ENCODE measurements at regions not wholly inside any gene's neighbourhood (a gene's known extent, or its start where the extent isn't known, plus 50 kb on each side); places are given as distances from the start of the nearest gene placed in this dataset.
A peak's percentile ranks its signal among the peaks of the same experiment; 100 is the strongest.

DNA sequence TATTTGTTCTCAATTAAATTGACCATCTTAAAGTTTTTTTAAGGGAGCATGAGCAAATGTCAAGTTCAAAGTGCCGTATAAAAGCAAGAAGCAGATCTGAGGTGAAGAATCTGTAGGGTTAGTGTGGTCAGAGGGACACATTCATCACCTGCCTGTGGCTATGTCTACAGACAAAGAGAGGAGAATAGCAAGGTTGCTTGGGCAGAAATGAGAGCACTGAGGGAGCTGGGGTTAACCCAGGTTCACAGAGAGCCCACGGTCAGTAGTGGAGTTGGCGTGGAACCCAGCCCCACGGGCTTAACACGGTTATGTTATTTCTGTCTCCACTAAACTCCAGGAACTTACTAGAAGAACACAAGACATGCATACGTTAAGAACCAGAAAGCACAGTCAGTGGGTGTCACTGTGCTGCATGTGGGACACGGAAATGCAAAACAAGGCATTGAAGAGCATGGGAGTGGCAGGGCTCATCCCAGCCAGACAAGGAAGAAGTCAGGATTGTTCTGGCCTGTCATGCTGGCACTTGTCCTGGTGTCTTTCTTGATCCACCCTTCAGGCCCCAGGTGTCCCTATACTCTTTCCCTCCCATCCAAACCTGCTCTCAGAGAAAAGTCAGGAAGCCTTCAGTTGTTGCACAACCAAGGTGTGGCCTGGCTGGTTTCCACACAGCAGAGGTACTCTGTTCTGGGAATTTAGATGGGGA lies 95.5 kb upstream of the IVNS1ABP start:
- H3K36me3 ChIP-seq, result no peaks in the 10 kb centered on the region
- H3K27ac ChIP-seq, result peak overlapping the region; percentile 33
- no peaks in the 10 kb centered on the region for H3K27me3 ChIP-seq
- no peak overlapping the region for H3K4me3 ChIP-seq (ENCODE audit: low read depth in 1 of 2, low read length in 1 of 2)
- TF ChIP-seq, protein P1, sequence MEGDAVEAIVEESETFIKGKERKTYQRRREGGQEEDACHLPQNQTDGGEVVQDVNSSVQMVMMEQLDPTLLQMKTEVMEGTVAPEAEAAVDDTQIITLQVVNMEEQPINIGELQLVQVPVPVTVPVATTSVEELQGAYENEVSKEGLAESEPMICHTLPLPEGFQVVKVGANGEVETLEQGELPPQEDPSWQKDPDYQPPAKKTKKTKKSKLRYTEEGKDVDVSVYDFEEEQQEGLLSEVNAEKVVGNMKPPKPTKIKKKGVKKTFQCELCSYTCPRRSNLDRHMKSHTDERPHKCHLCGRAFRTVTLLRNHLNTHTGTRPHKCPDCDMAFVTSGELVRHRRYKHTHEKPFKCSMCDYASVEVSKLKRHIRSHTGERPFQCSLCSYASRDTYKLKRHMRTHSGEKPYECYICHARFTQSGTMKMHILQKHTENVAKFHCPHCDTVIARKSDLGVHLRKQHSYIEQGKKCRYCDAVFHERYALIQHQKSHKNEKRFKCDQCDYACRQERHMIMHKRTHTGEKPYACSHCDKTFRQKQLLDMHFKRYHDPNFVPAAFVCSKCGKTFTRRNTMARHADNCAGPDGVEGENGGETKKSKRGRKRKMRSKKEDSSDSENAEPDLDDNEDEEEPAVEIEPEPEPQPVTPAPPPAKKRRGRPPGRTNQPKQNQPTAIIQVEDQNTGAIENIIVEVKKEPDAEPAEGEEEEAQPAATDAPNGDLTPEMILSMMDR (IDR thresholded peaks at IDR 0.05), result no peak
- peaks cover 53 to 60% of the 10 kb centered on the region in 2 experiments for H3K4me1 ChIP-seq (ENCODE audit: control insufficient read depth in 1 of 2, insufficient read depth in 1 of 2, low read depth in 1 of 2, low read length in 1 of 2)
- H3K9me3 ChIP-seq, result no peaks in the 10 kb centered on the region

- H3K27ac ChIP-seq, result peak overlapping the region; percentile 49
- TF ChIP-seq, protein P1 (IDR thresholded peaks at IDR 0.05), result no peak
These were observed 92.9 kb upstream of the IVNS1ABP start for GRCh38 chr1:185409763-185410528.

GRCh38 chr1:185409345-185409744 lies 92.3 kb upstream of the IVNS1ABP start:
- Histone ChIP-seq H3K9me3 (no peaks in the 10 kb centered on the region), H3K27ac (no peak overlapping the region), H3K27me3 (no peaks in the 10 kb centered on the region), H3K4me3 (ENCODE audit: low read depth in 1 of 2, low read length in 1 of 2) (no peak overlapping the region), H3K36me3 (no peaks in the 10 kb centered on the region), H3K4me1 (ENCODE audit: control insufficient read depth in 1 of 2, insufficient read depth in 1 of 2, low read depth in 1 of 2, low read length in 1 of 2) (peaks cover 47 to 54% of the 10 kb centered on the region in 2 experiments)
- TF ChIP-seq, protein P1 (IDR thresholded peaks at IDR 0.05), result no peak

More at GRCh38 chr1:185409763-185410528, 92.9 kb upstream of the IVNS1ABP start:
- no peaks in the 10 kb centered on the region for H3K9me3 ChIP-seq
- no peaks in the 10 kb centered on the region for H3K36me3 ChIP-seq
- H3K4me1 ChIP-seq (ENCODE audit: control insufficient read depth in 1 of 2, insufficient read depth in 1 of 2, low read depth in 1 of 2, low read length in 1 of 2), result peaks cover 41 to 48% of the 10 kb centered on the region in 2 experiments
- no peaks in the 10 kb centered on the region for H3K27me3 ChIP-seq
- H3K4me3 ChIP-seq (ENCODE audit: low read depth in 1 of 2, low read length in 1 of 2), result no peak overlapping the region

DNA sequence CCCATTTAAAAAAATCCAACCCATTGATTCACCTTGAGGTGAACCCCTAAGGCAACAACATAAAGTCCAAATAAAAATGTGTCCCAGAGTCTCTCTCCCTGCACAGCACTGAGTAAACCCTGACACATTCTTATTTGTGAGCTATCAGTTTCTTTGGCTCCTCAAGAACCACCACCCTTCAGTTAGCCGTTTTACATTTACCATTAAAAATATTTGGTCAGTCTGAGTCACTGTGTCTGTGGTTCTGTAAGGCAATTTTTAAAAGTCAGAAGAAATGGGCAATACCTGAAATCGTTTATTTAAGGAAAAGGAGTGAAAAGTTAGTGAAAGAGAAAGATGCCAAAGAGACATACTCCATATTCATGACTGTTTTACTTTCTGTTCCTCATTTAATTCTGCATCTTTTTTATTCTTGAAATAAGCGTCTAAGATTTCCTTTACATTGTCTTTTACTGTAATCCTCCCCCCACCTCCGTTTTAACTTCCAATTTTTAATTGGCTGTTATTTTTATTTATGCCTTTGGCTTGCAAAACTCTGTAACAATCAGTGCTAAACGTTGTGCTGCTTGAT lies 91.7 kb upstream of the IVNS1ABP start:
- Histone ChIP-seq H3K4me1 (ENCODE audit: control insufficient read depth in 1 of 2, insufficient read depth in 1 of 2, low read depth in 1 of 2, low read length in 1 of 2) (peaks cover 48 to 52% of the 10 kb centered on the region in 2 experiments), H3K36me3 (no peaks in the 10 kb centered on the region), H3K27ac (peak overlapping the region; percentile 59)

DNA sequence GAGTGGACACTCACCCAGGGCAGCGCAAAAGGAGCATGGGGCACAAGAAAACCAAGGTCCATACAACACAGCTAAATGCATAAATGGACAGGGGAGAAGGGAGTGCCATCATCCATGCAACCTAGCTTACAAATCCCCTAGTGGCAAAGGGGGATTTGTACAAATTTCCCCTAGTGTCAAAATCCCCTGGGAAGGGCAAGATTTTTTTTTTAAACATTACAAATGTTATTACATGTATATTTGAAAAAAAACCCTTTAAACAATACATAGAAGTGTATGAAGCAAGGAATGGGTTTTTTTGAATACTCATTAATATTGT lies 89.6 kb upstream of the IVNS1ABP start:
- no peak overlapping the region for H3K4me3 ChIP-seq (ENCODE audit: low read depth in 1 of 2, low read length in 1 of 2)
- TF ChIP-seq, protein P1 (IDR thresholded peaks at IDR 0.05), result no peak

More for the DNA sequence above, 91.7 kb upstream of the IVNS1ABP start:
- H3K4me3 ChIP-seq (ENCODE audit: low read depth in 1 of 2, low read length in 1 of 2), result no peak overlapping the region
- TF ChIP-seq, protein P1 (IDR thresholded peaks at IDR 0.05), result no peak
- no peaks in the 10 kb centered on the region for H3K27me3 ChIP-seq
- no peaks in the 10 kb centered on the region for H3K9me3 ChIP-seq

More for the DNA sequence above, 89.6 kb upstream of the IVNS1ABP start:
- no peaks in the 10 kb centered on the region for H3K9me3 ChIP-seq
- peaks cover 48 to 49% of the 10 kb centered on the region in 2 experiments for H3K4me1 ChIP-seq (ENCODE audit: control insufficient read depth in 1 of 2, insufficient read depth in 1 of 2, low read depth in 1 of 2, low read length in 1 of 2)
- no peaks in the 10 kb centered on the region for H3K36me3 ChIP-seq
- no peaks in the 10 kb centered on the region for H3K27me3 ChIP-seq
- H3K27ac ChIP-seq, result no peak overlapping the region
